HG03469 (cell line): ENCODE measurements at regions not wholly inside any gene's neighbourhood (a gene's known extent, or its start where the extent isn't known, plus 50 kb on each side); places are given as distances from the start of the nearest gene placed in this dataset.

ENCODE experiments used
- ATAC-seq: cut with Tn5 transposase; IDR thresholded peaks from one replicate; pipeline ENCODE4 v1.9.1; 2021; ENCODE audit warnings: mild to moderate bottlenecking, moderate library complexity, moderate number of reproducible peaks; ENCODE audit not compliant: unreplicated experiment

DNA sequence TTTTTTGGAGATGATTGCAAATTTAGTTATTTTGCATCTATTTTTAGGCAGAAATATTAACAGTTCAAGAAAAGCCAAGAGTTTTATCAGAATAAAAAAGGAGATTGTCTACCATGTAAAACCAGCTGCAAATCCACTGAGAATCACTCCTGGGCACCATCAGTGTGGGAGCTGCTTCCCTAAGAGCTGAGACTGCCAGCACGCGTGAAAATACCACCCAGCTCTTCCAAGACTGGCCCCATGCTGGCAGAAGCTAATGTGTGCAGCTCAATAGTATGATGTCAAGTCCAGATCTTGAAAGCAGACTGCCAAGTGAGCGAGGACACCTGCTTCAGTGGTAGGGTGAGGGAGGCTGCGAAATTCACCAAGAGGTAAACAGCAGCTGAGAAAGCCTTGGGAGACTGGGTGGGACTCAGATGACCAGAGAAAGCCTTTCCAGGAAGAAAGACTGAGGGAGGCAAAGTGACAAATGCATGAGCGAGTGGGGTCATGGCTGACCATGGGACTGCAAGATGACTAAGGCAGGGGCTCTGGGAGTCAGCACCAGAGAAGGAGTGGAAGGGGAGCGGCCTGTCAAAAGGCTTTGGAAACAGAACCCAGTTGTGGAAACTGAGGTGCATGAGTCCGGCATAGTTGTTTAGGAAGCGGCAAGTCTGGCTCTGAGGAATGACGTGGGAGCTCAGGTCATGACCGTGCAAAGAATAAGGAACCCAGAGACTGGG is 200.9 kb downstream of the GADD45G start:
- no peak for ATAC-seq

DNA sequence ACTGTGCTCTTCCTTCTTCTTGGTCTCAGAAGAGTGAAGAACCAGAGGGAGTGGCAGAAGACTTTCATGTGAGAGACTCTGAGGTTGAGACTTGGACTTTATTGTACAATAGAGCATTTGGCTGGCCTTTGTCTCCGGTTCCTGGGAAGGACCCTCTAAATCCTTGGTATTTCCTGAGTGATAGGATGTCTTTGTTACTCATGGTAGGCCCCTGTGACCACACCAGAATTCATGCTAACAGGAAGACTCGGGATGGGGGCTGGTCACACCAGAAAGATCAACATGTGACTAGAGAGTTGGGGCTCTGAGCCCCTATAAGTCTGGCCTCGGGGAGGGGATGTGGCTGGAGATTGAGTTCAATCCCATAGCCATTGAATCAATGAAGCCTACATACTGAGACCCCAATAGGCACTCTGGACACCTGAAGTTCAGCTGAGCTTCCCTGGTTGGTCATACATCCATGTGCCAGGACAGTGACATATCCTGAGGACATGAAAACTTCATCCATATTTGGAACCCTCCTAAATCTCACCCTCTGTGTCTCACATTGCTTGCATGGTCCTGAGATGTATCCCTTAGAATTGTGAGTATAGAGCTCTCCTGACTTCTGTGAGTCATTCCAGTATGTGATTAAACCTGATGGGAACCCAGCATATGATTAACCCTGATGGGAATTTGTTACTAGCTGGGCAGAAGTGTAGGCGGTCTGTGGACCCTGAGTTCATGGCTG is 201.7 kb downstream of the GADD45G start:
- no peak for ATAC-seq

DNA sequence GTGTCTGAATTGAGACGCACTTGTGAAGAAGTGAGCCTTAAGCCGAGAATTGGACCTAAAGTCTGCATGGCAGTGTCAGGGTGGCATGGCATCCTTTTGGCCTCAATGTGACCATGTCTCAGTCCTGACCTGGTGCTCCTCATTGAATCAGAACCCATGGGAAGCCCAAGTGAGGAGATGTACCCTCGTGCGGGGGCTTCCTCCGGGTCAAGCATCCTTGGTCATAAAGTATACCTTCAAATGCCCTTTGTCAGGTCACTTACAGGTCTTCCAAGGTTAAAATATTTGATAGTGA is 202.2 kb downstream of the GADD45G start:
- ATAC-seq = no peak

DNA sequence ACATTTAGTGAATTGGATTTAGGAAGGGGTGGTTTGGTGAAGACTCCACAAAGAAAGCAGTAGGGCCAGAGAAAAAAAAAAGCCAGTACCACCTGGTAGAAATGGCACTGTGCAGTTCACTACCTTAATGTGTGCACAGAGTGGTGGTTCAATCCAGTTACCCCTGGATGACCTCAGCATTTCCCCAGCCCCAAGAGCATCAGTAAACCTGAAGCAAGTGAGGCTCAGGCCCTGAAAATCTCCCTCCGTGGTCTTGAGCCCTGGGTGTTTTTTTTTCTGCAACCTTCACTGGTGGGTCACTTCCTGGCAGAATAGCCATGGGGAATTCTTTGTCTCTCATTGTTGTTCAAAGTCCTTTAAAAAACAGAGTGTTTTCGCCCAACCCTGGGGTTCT is 202.9 kb downstream of the GADD45G start:
- no peak for ATAC-seq

DNA sequence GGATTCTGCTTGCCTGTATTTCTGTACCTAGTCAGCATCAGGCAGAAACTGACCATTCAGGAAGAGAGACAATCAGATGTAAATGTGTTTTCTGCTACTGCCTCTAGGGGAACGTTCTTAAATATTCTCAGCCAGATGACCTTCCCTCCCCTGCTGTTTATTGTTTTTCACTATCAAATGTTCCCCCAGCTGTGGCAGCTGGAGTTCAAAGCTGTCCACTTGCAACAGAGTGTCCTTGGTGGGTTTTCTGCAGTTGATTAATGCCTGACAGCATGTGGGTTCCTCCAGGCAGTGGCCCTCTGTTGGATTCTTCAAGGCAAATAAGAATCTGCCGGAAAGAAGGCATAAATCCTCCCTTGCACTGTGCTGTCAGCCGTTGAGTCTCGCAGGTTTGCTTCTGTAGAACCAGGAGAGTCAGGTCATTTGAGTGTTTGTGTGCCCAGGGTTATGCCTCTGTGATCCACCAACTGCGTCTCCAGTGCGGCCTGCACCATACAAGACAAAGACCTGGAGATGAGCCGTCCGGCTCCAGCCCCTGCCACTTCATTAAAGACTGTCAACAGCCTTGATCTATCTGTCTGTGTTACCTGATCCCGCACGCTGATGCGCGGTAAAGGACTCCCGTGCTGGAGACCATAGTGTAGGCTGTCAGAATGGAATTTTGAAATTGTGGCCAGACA is 203.4 kb downstream of the GADD45G start:
- ATAC-seq = no peak

- no peak for ATAC-seq
These were observed 204.0 kb downstream of the GADD45G start for GRCh38 chr9:89808756-89809181.

GRCh38 chr9:89810431-89810830 is 205.6 kb downstream of the GADD45G start:
- no peak for ATAC-seq

DNA sequence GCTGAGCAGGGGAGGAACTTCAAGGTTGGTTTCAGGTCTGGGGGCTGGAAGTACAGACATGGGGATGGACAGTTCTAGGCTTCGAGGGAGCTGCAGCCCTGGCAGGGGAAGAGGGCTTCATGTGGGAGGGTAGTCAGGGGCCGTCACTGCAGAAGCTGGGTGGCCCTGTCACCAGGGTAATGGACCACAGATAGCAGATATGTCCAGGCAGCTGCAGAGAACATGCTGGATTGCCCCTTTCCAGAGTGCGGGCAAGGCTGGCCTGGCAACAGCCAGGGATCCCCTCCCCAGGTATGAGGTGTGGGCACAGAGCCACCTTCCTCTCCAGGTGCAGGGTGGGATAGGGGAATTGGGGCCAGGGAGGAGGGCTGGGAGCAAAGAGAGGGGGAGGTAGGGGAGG is 206.5 kb downstream of the GADD45G start:
- no peak for ATAC-seq

DNA sequence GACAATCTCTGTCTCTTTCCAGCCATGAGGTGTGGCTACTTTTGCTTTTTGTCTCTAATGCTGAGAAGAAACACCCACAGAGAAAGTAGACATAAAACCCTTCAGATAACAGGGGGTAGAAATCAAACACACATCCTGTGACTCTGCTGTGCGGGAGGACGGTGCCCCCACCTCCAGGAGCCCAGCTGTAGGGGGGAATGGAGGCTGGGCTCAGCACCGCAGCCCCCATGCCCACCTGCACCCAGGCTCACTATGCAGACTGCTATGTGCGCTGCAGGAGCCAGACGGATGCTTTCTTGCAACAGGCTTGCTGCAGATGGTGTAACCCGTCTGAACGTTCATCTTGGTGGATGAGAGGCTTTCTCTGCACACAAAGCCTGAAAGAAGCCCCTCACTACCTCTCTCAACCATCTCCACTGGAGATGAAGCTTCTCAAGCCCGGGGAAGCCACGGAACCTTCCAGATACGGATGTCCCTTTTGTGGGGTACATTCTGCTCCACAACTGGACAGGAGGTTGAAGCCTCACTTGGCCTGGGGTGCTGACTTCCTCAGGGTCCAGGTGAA is 207.2 kb downstream of the GADD45G start:
- ATAC-seq = no peak

DNA sequence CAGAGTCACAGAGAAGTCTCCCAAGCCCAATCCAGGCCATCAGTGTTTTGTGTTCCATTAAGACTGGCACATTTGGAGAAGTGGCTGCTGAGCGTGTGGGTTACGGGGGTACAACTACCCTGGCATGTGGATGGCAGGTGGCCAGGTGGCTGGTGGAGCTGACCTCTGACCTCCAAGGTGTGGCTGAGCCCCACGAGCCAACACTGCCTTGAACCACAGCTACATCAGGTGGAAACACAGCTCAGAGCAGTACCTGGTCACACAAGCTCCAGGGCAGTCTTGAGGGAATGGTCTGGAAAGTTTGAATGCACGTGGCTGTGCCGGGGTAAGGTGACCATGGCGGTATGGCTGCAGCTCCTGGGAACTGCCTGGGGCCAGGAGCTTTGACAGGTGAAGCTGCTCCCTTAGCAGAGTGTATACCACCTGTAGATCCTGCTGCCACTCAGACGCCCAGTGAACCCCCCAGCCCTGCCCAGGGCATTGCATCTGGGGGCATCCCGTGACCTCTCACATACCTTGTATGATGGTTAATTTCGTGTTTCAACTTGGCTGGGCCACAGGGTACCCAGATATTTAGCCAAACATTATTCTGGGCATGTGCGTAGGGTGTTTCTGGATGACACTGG is 207.9 kb downstream of the GADD45G start:
- ATAC-seq = no peak

DNA sequence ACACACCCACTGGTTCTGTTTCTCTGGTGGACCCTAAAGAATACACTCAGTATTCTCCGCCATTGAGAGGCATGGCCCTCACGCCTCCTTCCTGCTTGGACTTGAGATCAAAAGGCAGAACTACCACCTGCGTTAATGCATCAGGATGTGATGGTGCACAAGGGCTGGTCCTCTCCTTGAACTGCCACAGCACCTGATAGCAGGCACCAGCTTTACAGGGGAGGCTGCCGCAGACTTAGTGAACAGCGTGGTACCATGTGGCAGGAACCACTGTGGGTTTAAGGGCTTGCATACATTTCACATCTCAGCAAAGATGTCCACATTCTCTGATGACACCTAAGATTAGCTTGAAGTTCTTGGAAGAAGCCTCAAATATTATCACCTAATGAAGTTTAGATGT is 208.7 kb downstream of the GADD45G start:
- no peak for ATAC-seq

DNA sequence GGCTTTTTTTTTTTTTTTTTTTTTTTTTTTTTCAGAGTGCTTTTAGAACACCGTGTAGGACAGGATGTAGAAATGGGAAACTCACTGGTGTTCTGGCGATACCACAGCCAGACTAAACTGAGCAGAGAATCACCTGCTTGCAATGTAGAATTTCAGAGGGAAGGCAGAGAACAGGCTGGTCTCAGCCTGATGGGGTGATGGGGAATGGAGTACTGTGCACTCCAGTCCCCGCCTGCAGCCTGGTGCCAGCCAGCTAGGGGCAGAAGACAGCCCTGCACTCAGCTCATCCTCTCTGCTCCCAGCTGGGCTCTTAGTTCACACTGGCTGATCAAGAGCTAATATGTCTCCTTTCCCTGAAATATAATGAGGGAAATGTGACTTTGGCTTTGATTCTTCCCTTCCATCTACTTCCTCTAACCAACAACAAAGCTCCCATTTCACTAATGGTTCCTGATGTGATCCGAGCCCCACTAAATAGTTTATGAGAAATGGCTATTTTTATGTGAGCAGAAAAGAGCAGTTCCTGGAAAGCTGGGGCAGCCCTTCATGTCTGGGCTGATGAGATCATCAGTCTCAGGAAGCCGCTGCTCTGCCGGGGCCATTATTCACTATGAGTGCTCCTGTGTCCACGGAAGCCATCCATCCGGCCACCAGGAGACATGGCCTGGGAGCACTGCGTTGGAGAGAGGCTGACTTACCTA is 209.7 kb downstream of the GADD45G start:
- ATAC-seq = no peak

DNA sequence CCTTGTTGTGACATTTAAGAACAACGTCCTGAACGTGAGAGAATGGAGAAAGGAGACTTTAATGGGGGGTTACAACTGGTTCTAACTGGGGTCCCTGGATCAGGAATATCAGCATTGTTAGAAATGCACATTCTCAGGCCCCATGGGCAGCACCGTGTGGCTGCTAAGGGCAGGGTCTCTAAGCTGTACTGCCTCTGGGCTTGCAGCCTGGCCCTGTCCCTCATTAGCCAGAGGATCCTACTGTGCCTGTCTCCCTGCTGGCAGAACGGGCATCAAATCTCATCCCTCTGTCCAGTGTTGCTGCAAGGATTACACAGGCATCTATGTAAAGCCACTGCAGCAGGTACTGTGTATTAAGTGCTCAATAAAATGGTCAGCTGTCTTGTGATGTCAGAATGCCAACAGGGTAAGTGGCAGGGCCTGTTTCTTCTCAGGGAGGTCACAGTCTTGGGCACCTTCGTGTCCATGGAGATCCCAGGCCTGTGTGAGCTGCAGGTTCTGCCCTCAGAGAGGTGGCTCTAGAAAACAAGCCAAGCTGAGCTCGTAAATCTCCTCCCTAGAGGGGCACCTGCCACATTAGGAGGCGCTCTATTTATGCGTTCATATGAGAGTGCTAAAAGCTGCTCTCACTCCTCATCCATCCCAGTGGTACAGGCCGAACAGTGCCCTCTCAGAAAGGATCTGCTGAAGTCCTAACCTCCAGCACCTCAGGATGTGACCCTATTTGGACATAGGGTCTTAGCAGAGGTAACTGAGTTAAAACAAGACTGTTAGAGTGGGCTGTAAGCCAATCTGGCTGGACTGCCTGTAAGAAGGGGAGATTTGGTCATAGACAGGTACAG is 210.5 kb downstream of the GADD45G start:
- peak; percentile 21 for ATAC-seq

DNA sequence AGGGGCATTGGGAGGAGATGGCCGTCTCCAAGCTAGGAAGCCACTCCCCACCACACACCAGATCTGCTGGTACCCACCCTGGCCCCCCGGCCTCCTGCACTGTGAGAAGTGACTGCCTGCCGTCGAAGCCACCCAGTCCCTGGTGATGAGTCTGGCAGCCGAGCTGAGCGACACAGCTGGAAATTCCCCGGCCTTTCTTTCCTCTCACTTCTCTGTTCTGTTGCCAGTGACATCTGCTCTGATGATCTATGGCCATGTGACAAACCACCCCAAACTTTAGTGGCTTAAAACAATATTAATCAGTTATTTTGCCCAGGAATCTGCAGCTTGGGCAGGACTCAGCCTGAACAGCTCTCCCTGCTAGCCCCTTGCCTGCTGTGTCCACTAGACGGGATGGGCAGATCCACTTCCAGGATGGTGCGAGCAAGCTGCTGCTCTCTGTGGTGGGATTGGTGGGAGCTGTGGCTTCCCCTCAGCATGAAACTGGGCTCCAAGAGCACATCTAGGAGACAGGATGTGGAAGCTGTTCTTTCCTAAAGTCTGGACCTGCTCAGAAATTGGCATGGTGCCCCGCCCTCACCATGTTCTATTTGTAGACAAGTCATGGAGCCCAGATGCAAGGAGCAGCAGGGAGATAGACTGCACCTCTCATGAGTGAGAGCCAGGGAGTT is 211.2 kb downstream of the GADD45G start:
- ATAC-seq = peak; percentile 79

- ATAC-seq = no peak
These were observed 212.5 kb downstream of the GADD45G start for GRCh38 chr9:89817151-89817950.

- ATAC-seq = no peak
These were observed 215.5 kb downstream of the GADD45G start for GRCh38 chr9:89820337-89820736.

GRCh38 chr9:89821081-89821480 is 216.3 kb downstream of the GADD45G start:
- ATAC-seq = no peak

DNA sequence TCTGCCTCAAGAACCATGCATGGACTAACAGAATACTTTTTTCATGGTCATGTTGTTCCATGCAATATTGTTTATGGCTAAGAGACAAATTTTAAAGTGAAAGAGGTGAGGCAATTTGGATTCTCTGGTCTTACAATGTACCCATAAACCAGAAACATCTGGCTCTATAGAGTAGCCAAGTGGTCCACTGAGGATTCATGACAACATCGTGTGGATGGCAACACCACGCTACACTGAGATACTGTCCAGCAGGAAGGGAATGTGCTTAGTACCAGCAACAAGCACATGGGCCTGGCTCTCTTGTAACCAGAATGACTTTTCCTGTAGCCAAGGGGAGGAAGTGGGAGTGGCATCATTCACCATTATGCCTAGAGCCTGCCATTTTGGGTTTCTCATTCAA is 218.2 kb downstream of the GADD45G start:
- ATAC-seq = no peak

- no peak for ATAC-seq
These were observed 220.9 kb downstream of the GADD45G start for GRCh38 chr9:89825669-89826068.
